NB4 (cell line): ENCODE measurements at regions not wholly inside any gene's neighbourhood (a gene's known extent, or its start where the extent isn't known, plus 50 kb on each side); places are given as distances from the start of the nearest gene placed in this dataset.

Experiments used
- DNase-seq: peaks from one replicate; pipeline ENCODE4 v3.0.0; 2010; ENCODE audit warnings: low read depth
- H3K4me3 ChIP-seq: one replicate; pipeline ENCODE4 v1.5.1; 2011; ENCODE audit warnings: mild to moderate bottlenecking, low read depth, low read length, moderate library complexity
- MYC ChIP-seq: IDR thresholded peaks from 2 replicates; pipeline ENCODE4 v1.6.1; 2011; ENCODE audit warnings: low read depth, low read length
- POLR2A ChIP-seq: IDR thresholded peaks from 2 replicates; pipeline ENCODE4 v1.6.1; 2011; ENCODE audit warnings: mild to moderate bottlenecking; ENCODE audit not compliant: insufficient read length; ENCODE audit errors: extremely low read depth
- TF ChIP-seq, protein P1 (sequence below): IDR thresholded peaks from 2 replicates; pipeline ENCODE4 v1.6.1; 2011; ENCODE audit warnings: low read depth, low read length
- TF ChIP-seq, protein P2 (sequence below): IDR thresholded peaks from one replicate; pipeline ENCODE4 v1.5.1; 2012; ENCODE audit warnings: low read depth, low read length

DNA sequence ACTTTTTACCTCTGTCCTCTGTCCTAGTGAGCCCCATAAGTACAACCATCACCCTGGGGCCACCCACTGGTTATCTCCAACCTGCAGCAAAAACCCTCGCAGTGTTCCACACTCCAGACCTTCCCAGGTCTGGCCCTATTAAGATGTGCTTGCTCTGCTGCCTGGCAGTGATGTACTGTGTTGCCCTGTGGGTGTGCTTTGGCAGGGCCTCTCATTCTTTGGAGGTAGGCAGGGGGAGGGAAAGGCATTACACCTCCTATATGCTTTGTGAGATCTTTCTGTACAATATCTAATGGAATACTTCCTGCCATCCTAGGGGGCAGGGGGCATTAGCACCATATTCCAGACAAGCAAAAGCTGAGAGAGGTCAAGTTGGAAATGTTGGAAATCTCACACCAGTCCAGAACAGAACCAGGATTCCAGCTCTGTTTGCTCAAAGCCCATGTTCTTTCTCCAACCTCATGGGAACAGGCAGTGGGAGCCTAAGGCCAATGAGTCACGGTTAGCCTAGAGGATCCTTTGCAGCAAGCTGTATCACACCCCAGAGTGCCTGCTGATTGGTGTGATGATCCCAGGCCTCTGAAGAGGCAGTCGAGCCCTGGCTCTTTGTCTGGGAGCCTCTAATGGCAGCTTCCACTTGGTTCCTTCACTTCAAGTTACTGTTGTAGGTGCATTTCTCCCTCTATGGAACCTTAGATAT lies 59.7 kb upstream of the UBL3 start:
- no peak overlapping the region for H3K4me3 ChIP-seq
- no peak for DNase-seq
- TF ChIP-seq MYC (no peak), POLR2A (no peak)
- TF ChIP-seq, protein P1, sequence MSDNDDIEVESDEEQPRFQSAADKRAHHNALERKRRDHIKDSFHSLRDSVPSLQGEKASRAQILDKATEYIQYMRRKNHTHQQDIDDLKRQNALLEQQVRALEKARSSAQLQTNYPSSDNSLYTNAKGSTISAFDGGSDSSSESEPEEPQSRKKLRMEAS: no peak
- TF ChIP-seq, protein P2, sequence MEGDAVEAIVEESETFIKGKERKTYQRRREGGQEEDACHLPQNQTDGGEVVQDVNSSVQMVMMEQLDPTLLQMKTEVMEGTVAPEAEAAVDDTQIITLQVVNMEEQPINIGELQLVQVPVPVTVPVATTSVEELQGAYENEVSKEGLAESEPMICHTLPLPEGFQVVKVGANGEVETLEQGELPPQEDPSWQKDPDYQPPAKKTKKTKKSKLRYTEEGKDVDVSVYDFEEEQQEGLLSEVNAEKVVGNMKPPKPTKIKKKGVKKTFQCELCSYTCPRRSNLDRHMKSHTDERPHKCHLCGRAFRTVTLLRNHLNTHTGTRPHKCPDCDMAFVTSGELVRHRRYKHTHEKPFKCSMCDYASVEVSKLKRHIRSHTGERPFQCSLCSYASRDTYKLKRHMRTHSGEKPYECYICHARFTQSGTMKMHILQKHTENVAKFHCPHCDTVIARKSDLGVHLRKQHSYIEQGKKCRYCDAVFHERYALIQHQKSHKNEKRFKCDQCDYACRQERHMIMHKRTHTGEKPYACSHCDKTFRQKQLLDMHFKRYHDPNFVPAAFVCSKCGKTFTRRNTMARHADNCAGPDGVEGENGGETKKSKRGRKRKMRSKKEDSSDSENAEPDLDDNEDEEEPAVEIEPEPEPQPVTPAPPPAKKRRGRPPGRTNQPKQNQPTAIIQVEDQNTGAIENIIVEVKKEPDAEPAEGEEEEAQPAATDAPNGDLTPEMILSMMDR: no peak

DNA sequence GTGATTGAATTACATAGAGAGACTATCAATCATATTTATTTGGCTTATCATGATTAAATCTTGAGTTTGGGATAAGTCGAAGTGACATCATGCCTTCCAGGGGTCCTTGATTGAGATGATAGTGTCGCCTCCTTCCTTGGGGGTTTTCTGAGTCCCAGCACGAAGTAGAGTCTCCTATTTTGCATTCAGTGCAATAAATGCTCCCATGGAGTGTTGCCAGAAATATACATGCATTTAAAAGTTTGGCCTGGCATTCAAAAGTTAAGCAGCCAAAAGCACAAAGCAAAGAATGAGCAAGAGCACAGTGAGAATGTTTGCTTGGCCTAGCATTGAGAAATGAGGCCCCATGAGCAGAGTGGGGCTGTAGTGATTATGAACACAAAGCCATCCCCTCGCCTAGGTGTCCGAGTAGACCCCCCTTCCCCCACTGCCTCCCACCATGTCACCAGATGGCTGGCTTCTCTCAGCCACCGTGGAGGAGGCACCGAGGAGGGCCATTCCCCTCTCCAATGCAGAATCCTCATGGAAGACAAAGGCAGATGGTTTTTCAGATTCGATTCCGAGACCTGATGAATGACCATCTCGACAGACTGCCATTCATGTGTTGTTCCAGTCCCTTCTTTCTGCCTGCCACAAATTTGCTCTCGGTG lies 58.8 kb upstream of the UBL3 start:
- H3K4me3 ChIP-seq: no peak overlapping the region
- no peak for DNase-seq
- TF ChIP-seq, protein P2: no peak
- TF ChIP-seq, protein P1: no peak
- TF ChIP-seq MYC (no peak), POLR2A (no peak)

DNA sequence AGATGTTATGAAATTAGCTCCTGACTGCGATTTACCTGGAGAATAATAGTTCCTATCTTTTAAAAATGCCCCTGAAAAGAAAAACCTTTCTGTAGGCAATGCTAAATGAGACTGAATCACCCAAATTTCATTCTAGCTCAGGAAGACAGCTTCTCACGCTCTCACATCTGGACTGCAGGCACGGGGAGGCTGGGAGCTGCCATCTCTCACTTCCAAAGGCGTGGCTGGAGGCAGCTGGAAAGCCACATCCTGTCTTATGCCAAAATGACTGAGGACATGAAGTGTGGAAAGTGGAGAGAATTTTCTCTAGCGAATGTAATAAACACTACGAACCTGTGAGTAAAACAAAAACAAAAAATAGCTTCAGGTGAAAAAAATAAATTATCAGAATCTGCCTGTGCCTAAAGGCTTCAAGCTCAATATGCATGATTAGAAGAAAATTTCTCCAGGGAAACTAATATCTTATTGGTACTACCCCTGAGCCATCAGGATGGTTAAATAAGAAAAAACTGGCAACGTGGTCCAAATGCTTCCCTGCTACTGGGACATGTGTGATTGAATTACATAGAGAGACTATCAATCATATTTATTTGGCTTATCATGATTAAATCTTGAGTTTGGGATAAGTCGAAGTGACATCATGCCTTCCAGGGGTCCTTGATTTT lies 58.1 kb upstream of the UBL3 start:
- no peak for DNase-seq
- H3K4me3 ChIP-seq: no peak overlapping the region
- TF ChIP-seq MYC: no peak
- TF ChIP-seq, protein P1: no peak
- TF ChIP-seq, protein P2: no peak
- TF ChIP-seq POLR2A: no peak

DNA sequence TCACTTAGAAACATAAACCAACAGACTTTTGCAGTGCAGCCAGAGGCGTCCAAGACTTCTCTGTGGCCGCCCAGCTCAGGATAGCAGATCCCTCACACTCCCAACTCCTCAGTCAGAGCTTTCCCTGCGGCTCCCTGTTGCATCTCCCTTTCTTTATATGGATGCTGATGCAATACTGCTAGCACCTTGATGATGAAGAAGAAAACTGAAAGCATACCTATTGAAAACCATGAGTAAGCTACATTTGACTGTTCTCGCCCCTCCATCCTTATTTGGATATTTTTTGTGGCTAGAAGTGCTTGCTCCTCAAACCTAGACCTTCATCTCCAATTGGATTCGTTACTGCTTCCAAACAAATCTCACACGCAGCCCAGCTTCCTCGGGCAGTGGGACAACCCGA lies 57.3 kb upstream of the UBL3 start:
- TF ChIP-seq, protein P2: no peak
- no peak for TF ChIP-seq MYC
- TF ChIP-seq, protein P1: no peak
- no peak for TF ChIP-seq POLR2A
- no peak for DNase-seq

DNA sequence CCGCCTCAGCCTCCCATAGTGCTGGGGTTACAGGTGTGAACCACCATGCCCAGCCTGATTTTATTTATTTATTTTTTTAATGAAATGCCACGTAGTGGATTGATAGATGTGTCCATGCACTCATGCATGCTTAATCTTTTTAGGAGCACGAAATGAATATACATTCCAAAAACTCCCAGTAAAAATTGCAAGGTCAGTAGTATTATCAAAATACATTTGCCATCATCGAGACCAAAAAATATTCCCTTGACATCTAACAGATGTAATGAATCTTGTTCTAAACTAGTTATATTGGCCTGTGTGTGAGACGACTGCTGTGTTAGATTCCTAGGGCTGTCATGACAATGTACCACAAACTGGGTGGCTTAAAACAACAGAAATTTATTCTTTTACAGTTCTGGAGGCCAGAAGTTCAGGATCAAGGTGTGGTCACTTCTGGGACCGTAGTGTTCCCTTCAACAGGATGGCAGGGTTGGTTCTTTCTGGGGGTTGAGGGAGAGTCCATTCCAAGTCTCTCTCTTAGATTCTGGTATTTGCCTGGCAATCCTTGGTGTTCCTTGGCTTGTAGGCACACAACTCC lies 56.1 kb upstream of the UBL3 start:
- TF ChIP-seq, protein P2: no peak
- no peak overlapping the region for H3K4me3 ChIP-seq
- DNase-seq: no peak

More for the DNA sequence above, 57.3 kb upstream of the UBL3 start:
- H3K4me3 ChIP-seq: no peak overlapping the region
